GM19372 (cell line): ENCODE measurements at regions not wholly inside any gene's neighbourhood (a gene's known extent, or its start where the extent isn't known, plus 50 kb on each side); places are given as distances from the start of the nearest gene placed in this dataset.
"Not testable (repeated sequence)": the region's sequence is repeated elsewhere in the genome, so short reads cannot be mapped to it uniquely, and the experiment has no call there.

Source experiments
- ATAC-seq: cut with Tn5 transposase; IDR thresholded peaks from one replicate; pipeline ENCODE4 v1.9.1; 2021; ENCODE audit warnings: mild to moderate bottlenecking, low read depth, moderate library complexity; ENCODE audit not compliant: unreplicated experiment

GRCh38 chr7:101679653-101680173 lies 50.6 kb upstream of the MYL10 start:
- ATAC-seq, result not testable (repeated sequence)

DNA sequence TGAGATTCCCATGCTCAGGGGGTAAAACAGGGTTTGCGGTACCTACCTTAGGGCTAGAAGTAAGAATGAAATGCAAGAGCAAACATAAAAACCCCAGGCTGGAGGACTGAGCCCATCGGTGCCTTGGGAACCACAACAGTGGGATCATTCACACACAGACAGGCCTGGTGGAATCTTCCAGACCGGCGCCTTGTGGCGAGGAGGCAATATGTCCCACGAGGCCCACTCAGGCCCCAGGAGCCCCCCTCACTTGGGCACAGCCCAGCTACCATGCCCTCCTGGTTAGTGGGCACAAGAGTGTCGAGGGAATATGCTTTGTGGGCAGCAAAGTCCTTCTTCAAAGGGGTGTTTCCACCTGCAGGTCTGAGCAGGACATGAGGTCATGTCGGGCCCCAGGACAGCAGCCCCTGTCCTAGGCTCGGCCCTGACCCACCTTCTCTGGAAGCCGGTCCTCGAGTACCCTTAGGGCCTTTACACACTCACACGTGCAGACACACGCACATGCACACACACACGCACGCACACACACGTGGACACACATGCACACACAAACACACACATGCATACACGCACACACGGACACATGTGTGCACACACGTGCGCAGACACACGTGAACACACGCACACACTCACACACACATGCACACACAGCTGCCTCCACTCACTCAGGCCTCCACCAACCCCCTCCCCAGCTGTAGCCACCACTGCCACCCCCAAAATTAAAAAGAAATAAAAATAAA lies 51.5 kb upstream of the MYL10 start:
- no peak for ATAC-seq

- ATAC-seq, result no peak
Observed at GRCh38 chr7:101681170-101682007, 52.3 kb upstream of the MYL10 start.

DNA sequence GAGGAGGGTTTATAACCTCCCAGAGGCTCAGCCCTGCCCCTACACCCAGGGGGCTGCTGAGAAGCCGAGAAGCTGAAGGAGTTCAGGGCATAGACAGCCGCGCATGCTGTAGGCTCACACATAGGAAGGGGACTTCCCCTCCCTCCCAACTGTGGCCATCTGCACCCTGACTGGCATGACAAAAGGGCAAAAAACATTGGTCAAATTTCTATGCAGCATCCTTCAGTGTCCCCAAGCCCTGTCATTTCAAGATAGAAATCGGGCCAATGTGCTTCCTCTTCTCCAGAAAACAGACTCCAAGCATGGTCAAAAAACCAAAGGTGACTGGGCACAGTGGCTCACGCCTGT lies 55.9 kb upstream of the MYL10 start:
- ATAC-seq, result no peak

DNA sequence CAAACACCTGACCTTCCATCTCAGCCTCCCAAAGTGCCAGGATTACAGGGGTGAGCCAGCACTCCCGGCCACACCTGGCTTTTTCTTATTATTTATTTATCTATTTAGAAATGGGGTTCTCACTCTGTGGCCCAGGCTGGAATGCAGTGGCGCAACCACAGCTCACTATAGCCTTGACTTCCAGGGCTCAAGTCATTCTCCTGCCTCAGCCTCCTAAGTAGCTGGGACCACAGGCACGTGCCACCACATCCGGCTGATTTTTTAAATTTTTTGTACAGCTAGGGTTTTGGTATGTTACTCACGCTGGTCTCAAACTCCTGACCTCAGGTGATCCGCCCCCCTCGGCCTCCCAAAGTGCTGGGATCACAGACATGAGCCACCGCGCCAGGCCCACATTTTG lies 56.9 kb upstream of the MYL10 start:
- no peak for ATAC-seq

- ATAC-seq, result no peak
Observed at GRCh38 chr7:101687081-101687480, 58.0 kb upstream of the MYL10 start.

GRCh38 chr7:101687791-101688182 lies 58.7 kb upstream of the MYL10 start:
- ATAC-seq, result no peak

DNA sequence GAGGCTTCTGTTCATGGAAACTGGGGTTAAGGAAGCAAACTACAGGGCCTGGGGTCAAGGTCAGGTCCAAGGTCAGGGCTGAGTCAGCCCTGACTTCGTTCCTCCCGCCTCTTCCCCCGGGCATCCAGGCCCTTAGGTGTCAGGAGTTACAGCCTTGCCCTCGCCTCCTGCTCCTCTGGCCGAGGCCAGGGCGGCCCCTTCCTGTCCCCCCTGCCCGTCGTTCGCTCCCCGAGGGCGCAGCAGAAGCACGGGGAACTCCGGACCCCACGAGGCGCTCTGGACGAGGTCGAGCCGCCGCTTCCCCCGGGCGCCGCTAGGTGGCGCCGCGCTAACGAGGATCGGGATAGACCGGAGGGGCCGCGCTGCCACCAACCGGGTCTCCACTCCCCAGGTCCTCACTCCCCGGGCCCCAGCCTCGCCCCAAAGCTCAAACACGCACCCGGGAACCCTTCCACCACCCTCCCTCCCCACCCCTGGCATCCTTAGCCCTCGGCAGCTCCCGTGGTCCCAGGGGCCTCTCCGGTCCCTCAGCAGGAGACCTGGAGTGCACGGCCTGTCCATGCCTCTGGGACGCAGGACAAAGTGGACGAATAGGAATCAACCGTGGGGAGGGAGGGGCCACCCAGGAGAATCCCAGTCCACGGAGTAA lies 59.2 kb upstream of the MYL10 start:
- no peak for ATAC-seq

DNA sequence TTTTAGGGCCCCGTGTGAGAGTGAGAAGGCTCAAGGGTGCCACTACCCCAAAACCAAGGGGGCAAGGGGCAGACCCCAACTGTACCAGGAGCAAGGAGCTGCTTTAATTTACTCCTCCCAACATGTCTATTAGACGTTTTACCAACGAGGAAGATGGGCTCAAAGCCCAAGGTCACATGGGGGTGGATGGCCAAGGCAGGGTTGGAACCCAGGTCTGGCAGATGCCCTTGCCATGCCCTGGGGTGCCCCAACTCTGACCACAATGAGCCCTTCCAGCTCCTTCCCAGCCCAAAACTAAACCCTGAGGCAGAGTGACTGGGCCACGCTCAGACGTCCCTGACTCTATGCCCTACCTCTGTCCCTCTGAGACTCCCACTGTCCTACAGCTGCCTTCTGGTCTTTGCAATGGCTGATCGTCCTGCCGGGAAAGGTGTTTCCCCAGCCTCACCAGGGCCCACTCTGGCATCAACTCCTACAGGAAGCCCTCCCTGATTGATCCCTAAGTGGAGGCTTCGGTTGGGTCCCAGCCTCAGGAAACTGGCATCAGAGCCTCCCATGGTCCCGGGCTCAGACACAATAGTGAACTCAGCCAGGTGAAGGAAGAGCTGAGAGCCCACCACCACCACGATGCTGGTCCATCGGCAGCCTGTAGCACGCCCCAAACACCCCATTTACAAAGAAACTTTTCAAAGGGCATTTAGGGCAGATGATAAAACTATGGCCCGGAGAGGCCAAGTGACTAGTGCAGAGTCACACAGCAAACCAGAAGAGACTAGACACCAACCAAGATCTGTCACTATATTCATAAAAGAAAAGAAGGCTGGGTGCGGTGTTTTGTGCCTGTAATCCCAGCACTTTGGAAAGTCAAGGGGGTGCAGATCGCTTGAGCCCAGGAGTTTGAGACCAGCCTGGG lies 60.2 kb upstream of the MYL10 start:
- no peak for ATAC-seq

- ATAC-seq, result no peak
Observed at GRCh38 chr7:101690061-101690460, 61.0 kb upstream of the MYL10 start.

GRCh38 chr7:101691822-101692384 lies 62.8 kb upstream of the MYL10 start:
- no peak for ATAC-seq

- ATAC-seq, result no peak
Observed at GRCh38 chr7:101693498-101694091, 64.5 kb upstream of the MYL10 start.

DNA sequence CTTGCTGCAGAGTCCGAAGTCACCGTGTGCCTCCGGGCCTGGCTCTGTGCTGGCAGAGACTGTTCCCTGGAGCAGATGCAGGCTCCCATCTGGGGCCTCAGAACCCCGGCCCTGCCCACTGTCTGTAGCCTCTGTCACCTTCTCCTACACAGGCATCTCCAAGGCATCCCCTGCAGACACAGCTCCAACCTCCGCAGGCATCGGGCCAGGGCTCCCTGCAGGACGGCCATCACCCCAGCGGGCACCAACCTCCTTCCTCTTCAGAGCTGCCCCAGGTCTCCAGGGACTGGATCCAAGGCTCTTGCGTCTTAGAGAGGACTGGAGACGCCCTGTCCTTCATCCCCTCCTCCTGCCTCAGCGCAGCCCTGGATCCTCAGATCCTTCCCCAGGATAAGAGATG lies 69.9 kb upstream of the MYL10 start:
- no peak for ATAC-seq

GRCh38 chr7:101699399-101699798 lies 70.3 kb upstream of the MYL10 start:
- ATAC-seq, result no peak

DNA sequence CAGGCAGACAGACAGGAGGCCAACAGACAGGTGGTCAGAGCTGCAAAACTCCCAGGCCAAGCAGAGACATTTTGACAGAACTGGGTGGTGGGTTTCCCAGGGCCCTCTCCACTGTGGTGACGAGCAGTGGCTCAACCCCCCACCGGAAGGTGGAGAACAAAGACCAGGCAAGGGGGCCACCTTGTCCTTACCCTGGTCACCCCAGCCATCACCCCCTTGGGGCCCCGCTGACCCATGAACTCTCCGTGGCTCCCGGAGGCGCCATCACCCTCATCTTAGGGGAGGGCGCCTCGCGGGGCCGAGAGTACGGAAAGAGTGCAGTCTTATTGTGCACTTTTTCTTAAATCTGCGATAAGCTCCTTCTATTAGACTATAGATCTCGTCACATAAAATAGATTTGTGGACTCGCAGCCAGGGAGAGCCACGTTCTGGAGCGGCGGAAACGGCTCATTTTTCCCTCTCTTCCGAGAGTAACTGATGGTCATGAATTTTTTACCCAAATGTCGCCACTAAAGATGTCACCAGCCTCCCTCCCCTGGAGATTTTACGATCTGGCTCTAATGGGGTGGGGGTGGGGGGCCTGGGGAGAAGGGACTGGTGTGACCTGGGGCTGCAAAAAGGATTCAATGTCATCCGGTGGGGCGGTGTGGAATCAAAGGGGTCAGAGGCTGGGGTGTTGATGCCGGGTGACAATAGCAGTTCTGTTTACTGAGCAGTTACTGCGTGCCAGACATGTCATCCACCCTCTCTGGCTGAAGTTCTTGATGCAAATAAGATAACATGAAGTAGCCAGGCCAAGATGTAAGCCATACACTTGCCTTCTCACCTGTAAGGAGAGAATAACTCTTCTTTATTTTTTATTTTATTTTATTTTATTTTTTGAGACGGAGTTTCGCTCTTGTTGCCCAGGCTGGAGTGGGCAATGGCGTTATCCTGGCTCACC lies 71.1 kb upstream of the MYL10 start:
- no peak for ATAC-seq

- ATAC-seq, result no peak
Observed at GRCh38 chr7:101701153-101701794, 72.2 kb upstream of the MYL10 start.

- no peak for ATAC-seq
Observed at GRCh38 chr7:101702362-101702850, 73.3 kb upstream of the MYL10 start.

GRCh38 chr7:101705331-101705730 lies 76.2 kb upstream of the MYL10 start:
- ATAC-seq, result no peak
